ENCODE measurements at regions not wholly inside any gene's neighbourhood (a gene's known extent, or its start where the extent isn't known, plus 50 kb on each side); places are given as distances from the start of the nearest gene placed in this dataset.

- TF ChIP-seq EZH2 (IDR thresholded peaks at IDR 0.05; ENCODE audit: insufficient read depth, poor library complexity, severe bottlenecking) (no peak), EZH2phosphoT487 (IDR thresholded peaks at IDR 0.05; ENCODE audit: insufficient read depth, low read depth) (no peak)
Observed at GRCh38 chr18:34567857-34568256, 142.2 kb upstream of the DTNA start.
